Pancreas (tissue), 10 donors: ENCODE measurements at regions not wholly inside any gene's neighbourhood (a gene's known extent, or its start where the extent isn't known, plus 50 kb on each side); places are given as distances from the start of the nearest gene placed in this dataset.

Experiments used
- ATAC-seq, 4 donors: fragments of 200-7000 bp; cut with Tn5 transposase; one replicate each; pipeline versions ENCODE4 v1.8.0 to v1.9.1; 2020; ENCODE audit warnings: mild to moderate bottlenecking in 4 of 4, moderate library complexity in 4 of 4
- DNase-seq, 6 donors: peaks; one replicate each; pipeline ENCODE4 v3.0.0-alpha.2; 2020
- FAIRE-seq: peaks from 2 replicates; lab custom pipeline; 2012; peaks lifted over from hg19 to GRCh38; lab: Jason Lieb, UNC
- H3K27ac ChIP-seq, 4 donors: fragments of 200-600 bp; sonication (generic); 1 replicate in 3 of 4; 2 replicates in 1 of 4; pipeline versions ENCODE4 v1.5.0 to v1.8.0; 2020
- H3K27me3 ChIP-seq, 4 donors: fragments of 200-600 bp; one replicate each; pipeline ENCODE4 v1.8.0; 2021
- H3K36me3 ChIP-seq, 3 donors: fragments of 200-600 bp; sonication (generic) in 1 of 3; one replicate each; pipeline versions ENCODE4 v1.5.0 to v1.8.0; 2020 to 2021
- H3K4me1 ChIP-seq, 3 donors: fragments of 200-600 bp; one replicate each; pipeline ENCODE4 v1.8.0; 2021
- H3K4me3 ChIP-seq, 4 donors: fragments of 200-600 bp; sonication (generic) in 2 of 4; one replicate each; pipeline versions ENCODE4 v1.5.0 to v1.8.0; 2020 to 2021
- H3K9me3 ChIP-seq, 4 donors: fragments of 200-600 bp; one replicate each; pipeline ENCODE4 v1.8.0; 2021
- CTCF ChIP-seq, 4 donors: fragments of 200-600 bp; sonication (generic) in 3 of 4; IDR thresholded peaks; one replicate each; pipeline versions ENCODE4 v1.5.0 to v1.8.0; 2021; ENCODE audit warnings: antibody characterized with exemption in 4 of 4
- WGBS, 2 donors: extraction: QIAGEN DNeasy Blood & Tissue Kit; methylation state at CpG; one replicate each; pipeline ENCODE4 v1.1.7; 2013; 5-methylcytosine and 5-hydroxymethylcytosine counted together
- intact Hi-C, 3 donors: fragments of 100-400 bp; cut with DNase I; formaldehyde crosslinking; loops; one replicate each; pipeline versions ENCODE4 v1.11.1 to v1.14.2; 2022
- donor health status: healthy with polysubstance abuse.
- donor health status: DM: no; HTN: no; CAD: no; lungs with moderate emphysema.
- donor health status: DM: no; HTN: no; CAD: no.
- donor health status: control.
- donor health status: control.
- donor health status: Bipolar disorder and iron deficiency.
- donor health status: DM: yes; HTN: yes; CAD: no.
- donor health status: DM: no; HTN: no; CAD: no.
- donor health status: DM: no; HTN: no; CAD: no.
- donor health status: DM: yes; HTN: yes; CAD: no.

GRCh38 chr11:104510169-104510568, 346.2 kb upstream of the PDGFD start:
- no peak for ATAC-seq
- Histone ChIP-seq H3K9me3 (no peaks in the 10 kb centered on the region), H3K4me1 (no peaks in the 10 kb centered on the region), H3K4me3 (no peak overlapping the region), H3K36me3 (no peaks in the 10 kb centered on the region), H3K27ac (no peak overlapping the region), H3K27me3 (no peaks in the 10 kb centered on the region)
- DNase-seq: no peak
- intact Hi-C loops: no loop called here
- TF ChIP-seq CTCF (IDR thresholded peaks at IDR 0.05): no peak
- 27 to 31% methylated on average over 2 of the region's 2 CpGs for WGBS, 2 donors
- no peak for FAIRE-seq

DNA sequence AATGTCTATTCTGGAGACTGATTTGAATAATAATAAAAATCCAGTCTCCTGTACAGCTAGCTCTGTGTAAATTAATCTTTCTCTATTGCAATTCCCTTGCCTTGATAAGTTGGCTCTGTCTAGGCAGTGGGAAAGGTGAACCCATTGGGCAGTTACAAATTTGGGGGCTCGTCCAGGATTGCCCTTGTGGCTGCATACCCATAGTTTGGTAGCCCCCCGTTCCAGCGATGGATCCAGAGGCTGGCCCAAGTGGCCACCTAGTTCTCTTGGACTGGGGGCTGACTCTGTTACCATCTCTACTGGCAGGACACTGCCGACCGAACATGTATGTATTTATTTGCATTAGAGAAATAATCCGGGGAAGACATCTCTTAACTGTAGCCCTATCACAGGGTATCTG, 326.2 kb upstream of the PDGFD start:
- FAIRE-seq (no peak), ATAC-seq (no peak), DNase-seq (no peak)
- WGBS, 2 donors: 70 to 79% methylated on average over 6 of the region's 6 CpGs
- Histone ChIP-seq H3K4me1 (peaks cover 0 to 2% (median 0%) of the 10 kb centered on the region in 3 donors), H3K36me3 (no peaks in the 10 kb centered on the region), H3K27ac (no peak overlapping the region), H3K27me3 (no peaks in the 10 kb centered on the region), H3K4me3 (no peak overlapping the region), H3K9me3 (no peaks in the 10 kb centered on the region)
- intact Hi-C loops: no loop called here
- no peak for TF ChIP-seq CTCF (IDR thresholded peaks at IDR 0.05)

GRCh38 chr11:104488561-104488960, 324.6 kb upstream of the PDGFD start:
- Histone ChIP-seq H3K27ac (no peak overlapping the region), H3K4me1 (peaks cover 0 to 10% (median 0%) of the 10 kb centered on the region in 3 donors), H3K36me3 (no peaks in the 10 kb centered on the region), H3K4me3 (no peak overlapping the region), H3K9me3 (no peaks in the 10 kb centered on the region), H3K27me3 (no peaks in the 10 kb centered on the region)
- intact Hi-C loops: no loop called here
- TF ChIP-seq CTCF (IDR thresholded peaks at IDR 0.05): no peak
- FAIRE-seq (no peak), ATAC-seq (no peak), DNase-seq (no peak)
- 93 to 96% methylated on average over 3 of the region's 3 CpGs for WGBS, 2 donors

- no peak for TF ChIP-seq CTCF (IDR thresholded peaks at IDR 0.05)
- peaks cover 0 to 4% (median 0%) of the 10 kb centered on the region in 4 donors for H3K9me3 ChIP-seq
- no peak for DNase-seq
- FAIRE-seq: no peak
- H3K27ac ChIP-seq: no peak overlapping the region
- no peak for ATAC-seq
- intact Hi-C loops: no loop called here
- 73 to 74% methylated on average over 4 of the region's 4 CpGs for WGBS, 2 donors
- peaks cover 0 to 10% (median 0%) of the 10 kb centered on the region in 3 donors for H3K4me1 ChIP-seq
- no peaks in the 10 kb centered on the region for H3K27me3 ChIP-seq
- no peak overlapping the region for H3K4me3 ChIP-seq
- no peaks in the 10 kb centered on the region for H3K36me3 ChIP-seq
Observed at GRCh38 chr11:104487046-104487806, 323.3 kb upstream of the PDGFD start.
